ENCODE measurements at regions not wholly inside any gene's neighbourhood (a gene's known extent, or its start where the extent isn't known, plus 50 kb on each side); places are given as distances from the start of the nearest gene placed in this dataset.

GRCh38 chr2:12282780-12283695 is 433.7 kb upstream of the TRIB2 start:
- TF ChIP-seq GATA3 (IDR thresholded peaks at IDR 0.05; ENCODE audit: low read depth, low read length) (no peak), GATA2 (IDR thresholded peaks at IDR 0.05; ENCODE audit: low read depth, low read length) (no peak)

- no peak for TF ChIP-seq GATA2 (IDR thresholded peaks at IDR 0.05; ENCODE audit: low read depth, low read length)
- no peak for TF ChIP-seq GATA3 (IDR thresholded peaks at IDR 0.05; ENCODE audit: low read depth, low read length)
Observed at GRCh38 chr2:12284037-12284436, 432.7 kb upstream of the TRIB2 start.

- TF ChIP-seq GATA2 (IDR thresholded peaks at IDR 0.05; ENCODE audit: low read depth, low read length) (no peak), GATA3 (IDR thresholded peaks at IDR 0.05; ENCODE audit: low read depth, low read length) (no peak)
Observed at GRCh38 chr2:12284487-12284886, 432.2 kb upstream of the TRIB2 start.

- TF ChIP-seq GATA2 (IDR thresholded peaks at IDR 0.05; ENCODE audit: low read depth, low read length) (no peak), GATA3 (IDR thresholded peaks at IDR 0.05; ENCODE audit: low read depth, low read length) (no peak)
Observed at GRCh38 chr2:12286347-12286746, 430.4 kb upstream of the TRIB2 start.

- TF ChIP-seq GATA2 (IDR thresholded peaks at IDR 0.05; ENCODE audit: low read depth, low read length) (no peak), GATA3 (IDR thresholded peaks at IDR 0.05; ENCODE audit: low read depth, low read length) (no peak)
Observed at GRCh38 chr2:12287220-12287751, 429.4 kb upstream of the TRIB2 start.

- TF ChIP-seq GATA2 (IDR thresholded peaks at IDR 0.05; ENCODE audit: low read depth, low read length) (no peak), GATA3 (IDR thresholded peaks at IDR 0.05; ENCODE audit: low read depth, low read length) (no peak)
Observed at GRCh38 chr2:12288048-12288447, 428.7 kb upstream of the TRIB2 start.

GRCh38 chr2:12289120-12289802 is 427.5 kb upstream of the TRIB2 start:
- TF ChIP-seq GATA2 (IDR thresholded peaks at IDR 0.05; ENCODE audit: low read depth, low read length) (no peak), GATA3 (IDR thresholded peaks at IDR 0.05; ENCODE audit: low read depth, low read length) (no peak)

- no peak for TF ChIP-seq GATA2 (IDR thresholded peaks at IDR 0.05; ENCODE audit: low read depth, low read length)
- TF ChIP-seq GATA3 (IDR thresholded peaks at IDR 0.05; ENCODE audit: low read depth, low read length), result no peak
Observed at GRCh38 chr2:12291303-12291702, 425.4 kb upstream of the TRIB2 start.

- no peak for TF ChIP-seq GATA3 (IDR thresholded peaks at IDR 0.05; ENCODE audit: low read depth, low read length)
- TF ChIP-seq GATA2 (IDR thresholded peaks at IDR 0.05; ENCODE audit: low read depth, low read length), result no peak
Observed at GRCh38 chr2:12293874-12294273, 422.9 kb upstream of the TRIB2 start.

GRCh38 chr2:12295856-12296519 is 420.7 kb upstream of the TRIB2 start:
- no peak for TF ChIP-seq GATA3 (IDR thresholded peaks at IDR 0.05; ENCODE audit: low read depth, low read length)
- no peak for TF ChIP-seq GATA2 (IDR thresholded peaks at IDR 0.05; ENCODE audit: low read depth, low read length)

- TF ChIP-seq GATA2 (IDR thresholded peaks at IDR 0.05; ENCODE audit: low read depth, low read length), result no peak
- no peak for TF ChIP-seq GATA3 (IDR thresholded peaks at IDR 0.05; ENCODE audit: low read depth, low read length)
Observed at GRCh38 chr2:12296915-12297314, 419.8 kb upstream of the TRIB2 start.

GRCh38 chr2:12298352-12298751 is 418.4 kb upstream of the TRIB2 start:
- TF ChIP-seq GATA2 (IDR thresholded peaks at IDR 0.05; ENCODE audit: low read depth, low read length) (no peak), GATA3 (IDR thresholded peaks at IDR 0.05; ENCODE audit: low read depth, low read length) (no peak)

GRCh38 chr2:12299431-12299830 is 417.3 kb upstream of the TRIB2 start:
- no peak for TF ChIP-seq GATA2 (IDR thresholded peaks at IDR 0.05; ENCODE audit: low read depth, low read length)
- no peak for TF ChIP-seq GATA3 (IDR thresholded peaks at IDR 0.05; ENCODE audit: low read depth, low read length)

GRCh38 chr2:12300019-12300602 is 416.6 kb upstream of the TRIB2 start:
- no peak for TF ChIP-seq GATA3 (IDR thresholded peaks at IDR 0.05; ENCODE audit: low read depth, low read length)
- TF ChIP-seq GATA2 (IDR thresholded peaks at IDR 0.05; ENCODE audit: low read depth, low read length), result no peak

All from SH-SY5Y (cell line).